Lung (tissue), 11 donors: ENCODE measurements at regions not wholly inside any gene's neighbourhood (a gene's known extent, or its start where the extent isn't known, plus 50 kb on each side); places are given as distances from the start of the nearest gene placed in this dataset.

Source experiments
- ATAC-seq: fragments of 200-7000 bp; cut with Tn5 transposase; one replicate; pipeline ENCODE4 v1.9.1; 2020; ENCODE audit warnings: moderate number of reproducible peaks; ENCODE audit not compliant: insufficient read depth, low FRiP score
- DNase-seq, 3 donors: peaks; one replicate each; pipeline ENCODE4 v3.0.0-alpha.2; 2013 to 2017
- H3K27ac ChIP-seq, 2 donors: one replicate each; pipeline ENCODE4 v1.5.1; 2013; ENCODE audit warnings: mild to moderate bottlenecking in 2 of 2, moderate library complexity in 2 of 2, control low read depth in 1 of 2, inconsistent platforms in 1 of 2, low read depth in 1 of 2, low read length in 1 of 2
- H3K27me3 ChIP-seq, 3 donors: one replicate each; pipeline ENCODE4 v1.5.1; 2013; ENCODE audit warnings: low read length in 2 of 3; ENCODE audit not compliant: control insufficient read depth in 3 of 3, insufficient read depth in 3 of 3
- H3K36me3 ChIP-seq, 4 donors: one replicate each; pipeline ENCODE4 v1.5.1; 2013; ENCODE audit warnings: low read length in 4 of 4, mild to moderate bottlenecking in 1 of 4, moderate library complexity in 1 of 4; ENCODE audit not compliant: control insufficient read depth in 4 of 4, insufficient read depth in 4 of 4
- H3K4me1 ChIP-seq, 5 donors: one replicate each; pipeline ENCODE4 v1.5.1; 2013; ENCODE audit warnings: low read length in 5 of 5, mild to moderate bottlenecking in 2 of 5, moderate library complexity in 1 of 5; ENCODE audit not compliant: control insufficient read depth in 5 of 5, insufficient read depth in 5 of 5
- H3K4me3 ChIP-seq: one replicate; pipeline ENCODE4 v1.5.1; 2013; ENCODE audit warnings: mild to moderate bottlenecking, control low read depth, moderate library complexity
- H3K9ac ChIP-seq, 2 donors: one replicate each; pipeline ENCODE4 v1.5.1; 2013; ENCODE audit warnings: low read length in 2 of 2, control low read depth in 1 of 2; ENCODE audit not compliant: insufficient read depth in 1 of 2
- H3K9me3 ChIP-seq, 4 donors: one replicate each; pipeline ENCODE4 v1.5.1; 2013; ENCODE audit warnings: low read length in 3 of 4, mild to moderate bottlenecking in 1 of 4, moderate library complexity in 1 of 4; ENCODE audit not compliant: control insufficient read depth in 4 of 4, insufficient read depth in 3 of 4
- CTCF ChIP-seq: IDR thresholded peaks from 2 replicates; pipeline ENCODE4 v1.5.1; 2012; ENCODE audit warnings: mild to moderate bottlenecking; ENCODE audit errors: control extremely low read depth, extremely low read depth
- WGBS, 2 donors: extraction: QIAGEN DNeasy Blood & Tissue Kit; methylation state at CpG; one replicate each; pipeline ENCODE4 v1.1.7; 2013; 5-methylcytosine and 5-hydroxymethylcytosine counted together
- donor health status: control.
- donor health status: control.
- donor health status: Bipolar disorder and iron deficiency.
- donor health status: healthy.
- donor health status: DM: yes; HTN: yes; CAD: no.

GRCh38 chrX:129235903-129236302 lies 287.4 kb downstream of the SMARCA1 start:
- Histone ChIP-seq H3K9ac (no peak overlapping the region), H3K27ac (no peak overlapping the region), H3K4me3 (no peak overlapping the region), H3K36me3 (no peaks in the 10 kb centered on the region), H3K4me1 (no peaks in the 10 kb centered on the region), H3K9me3 (no peaks in the 10 kb centered on the region), H3K27me3 (no peaks in the 10 kb centered on the region)
- 66 to 83% methylated on average over 1 of the region's 1 CpG for WGBS, 2 donors
- no peak for ATAC-seq
- no peak for TF ChIP-seq CTCF
- DNase-seq = no peak

- no peaks in the 10 kb centered on the region for H3K9me3 ChIP-seq
- DNase-seq = no peak
Measured at GRCh38 chrX:129233786-129234185, 289.5 kb downstream of the SMARCA1 start.

GRCh38 chrX:129230850-129231512 lies 292.3 kb downstream of the SMARCA1 start:
- no peaks in the 10 kb centered on the region for H3K36me3 ChIP-seq
- 59 to 78% methylated on average over 5 of the region's 5 CpGs for WGBS, 2 donors

More at GRCh38 chrX:129233786-129234185, 289.5 kb downstream of the SMARCA1 start:
- WGBS, 2 donors = 50 to 59% methylated on average over 1 of the region's 1 CpG
- no peak overlapping the region for H3K4me3 ChIP-seq
- no peak overlapping the region for H3K27ac ChIP-seq
- no peaks in the 10 kb centered on the region for H3K36me3 ChIP-seq
- no peaks in the 10 kb centered on the region for H3K27me3 ChIP-seq
- no peak for ATAC-seq
- H3K4me1 ChIP-seq = no peaks in the 10 kb centered on the region
- no peak overlapping the region for H3K9ac ChIP-seq
- TF ChIP-seq CTCF = no peak

More at GRCh38 chrX:129230850-129231512, 292.3 kb downstream of the SMARCA1 start:
- H3K9me3 ChIP-seq = peaks cover 0 to 3% (median 0%) of the 10 kb centered on the region in 4 donors
- no peak for DNase-seq
- no peak for TF ChIP-seq CTCF
- ATAC-seq = no peak
- no peak overlapping the region for H3K9ac ChIP-seq
- no peak overlapping the region for H3K27ac ChIP-seq
- H3K27me3 ChIP-seq = no peaks in the 10 kb centered on the region
- no peaks in the 10 kb centered on the region for H3K4me1 ChIP-seq
- no peak overlapping the region for H3K4me3 ChIP-seq
